SK-N-MC (cell line): ENCODE measurements at regions not wholly inside any gene's neighbourhood (a gene's known extent, or its start where the extent isn't known, plus 50 kb on each side); places are given as distances from the start of the nearest gene placed in this dataset.

ENCODE experiments used
- DNase-seq: peaks from one replicate; pipeline ENCODE4 v3.0.0-alpha.2; 2011; ENCODE audit warnings: low read depth, low spot score
- H3K27ac ChIP-seq: fragments of 200-600 bp; sonication (generic); 2 replicates; pipeline ENCODE4 v1.5.1; 2016; ENCODE audit warnings: mixed run types
- H3K36me3 ChIP-seq: fragments of 200-600 bp; sonication (generic); 2 replicates; pipeline ENCODE4 v1.6.1; 2017; ENCODE audit warnings: antibody characterized with exemption, low read length, mixed read lengths; ENCODE audit not compliant: insufficient read depth
- H3K4me3 ChIP-seq: fragments of 200-600 bp; sonication (generic); 2 replicates; pipeline ENCODE4 v1.5.1; 2016
- H3K9ac ChIP-seq: fragments of 200-600 bp; sonication (generic); 2 replicates; pipeline ENCODE4 v1.8.0; 2017; ENCODE audit warnings: mixed run types, mixed read lengths; ENCODE audit not compliant: insufficient read length
- H3K9me3 ChIP-seq: fragments of 200-600 bp; sonication (generic); 2 replicates; pipeline ENCODE4 v1.6.1; 2017; ENCODE audit warnings: low read depth, mild to moderate bottlenecking, antibody characterized with exemption, low read length, moderate library complexity, mixed read lengths
- EZH2 ChIP-seq: fragments of 200-600 bp; sonication (generic); IDR thresholded peaks from one replicate; pipeline ENCODE4 v1.6.1; 2017; ENCODE audit warnings: antibody characterized with exemption
- FOXP2 ChIP-seq: optimal IDR thresholded peaks from 2 replicates; pipeline ENCODE3; 2011; ENCODE audit warnings: mild to moderate bottlenecking, moderate library complexity; ENCODE audit not compliant: insufficient read depth; ENCODE audit errors: extremely low read length, control extremely low read depth
- POLR2AphosphoS5 ChIP-seq: IDR thresholded peaks from 2 replicates; pipeline ENCODE4 v1.6.1; 2012; ENCODE audit warnings: mild to moderate bottlenecking, low read depth, low read length, borderline replicate concordance

DNA sequence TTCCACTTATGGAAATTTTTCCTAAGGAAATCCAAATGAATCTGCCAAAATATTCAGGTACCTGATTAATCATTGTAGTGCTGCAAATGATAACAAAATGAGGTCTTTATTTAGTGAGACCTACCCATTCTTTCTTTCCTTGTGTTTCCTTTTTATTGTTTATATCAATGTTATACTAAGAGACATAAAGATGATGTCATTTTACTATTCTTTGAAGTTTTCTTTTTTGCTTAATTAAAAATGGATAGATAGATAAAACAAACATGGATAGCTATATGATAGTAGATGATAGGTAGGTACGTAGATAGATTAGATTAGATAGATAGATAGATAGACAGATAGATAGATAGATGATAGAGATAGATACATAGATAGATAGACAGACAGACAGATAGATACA lies 669.5 kb upstream of the TBX3 start:
- TF ChIP-seq POLR2AphosphoS5 (no peak), FOXP2 (no peak), EZH2 (no peak)
- no peaks in the 10 kb centered on the region for H3K36me3 ChIP-seq
- no peak overlapping the region for H3K27ac ChIP-seq
- H3K4me3 ChIP-seq: no peak overlapping the region
- H3K9ac ChIP-seq: no peak overlapping the region
- no peak for DNase-seq
- no peaks in the 10 kb centered on the region for H3K9me3 ChIP-seq

DNA sequence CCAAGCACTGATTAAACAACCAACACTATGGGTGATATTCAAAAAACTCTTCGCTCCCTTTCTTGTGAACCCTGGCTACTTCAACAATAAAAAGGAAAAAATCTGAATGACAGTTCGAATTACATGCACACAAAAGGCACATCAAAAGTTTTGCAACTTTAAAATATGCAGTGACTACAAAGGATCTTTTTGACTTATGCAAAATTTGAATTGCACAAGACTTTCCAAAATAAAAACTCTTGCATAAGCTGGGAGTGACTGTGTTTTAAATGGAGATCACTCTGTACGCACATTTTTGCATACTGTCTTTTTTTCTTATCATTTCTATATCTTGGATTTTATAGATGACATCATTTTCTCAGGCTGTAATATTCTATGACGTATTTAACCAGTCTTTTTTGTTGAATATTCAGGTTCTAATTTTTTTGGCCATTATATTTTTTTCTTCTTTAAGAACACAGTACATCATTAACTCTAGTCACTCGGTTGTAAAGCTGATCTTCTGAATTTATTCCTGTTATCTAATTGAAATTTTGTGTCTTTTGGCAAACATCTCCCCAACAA lies 667.6 kb upstream of the TBX3 start:
- Histone ChIP-seq H3K9ac (no peak overlapping the region), H3K36me3 (no peaks in the 10 kb centered on the region), H3K4me3 (no peak overlapping the region), H3K27ac (peak overlapping the region; percentile 67), H3K9me3 (no peaks in the 10 kb centered on the region)
- TF ChIP-seq FOXP2: no peak
- TF ChIP-seq POLR2AphosphoS5: no peak
- no peak for TF ChIP-seq EZH2
- no peak for DNase-seq

DNA sequence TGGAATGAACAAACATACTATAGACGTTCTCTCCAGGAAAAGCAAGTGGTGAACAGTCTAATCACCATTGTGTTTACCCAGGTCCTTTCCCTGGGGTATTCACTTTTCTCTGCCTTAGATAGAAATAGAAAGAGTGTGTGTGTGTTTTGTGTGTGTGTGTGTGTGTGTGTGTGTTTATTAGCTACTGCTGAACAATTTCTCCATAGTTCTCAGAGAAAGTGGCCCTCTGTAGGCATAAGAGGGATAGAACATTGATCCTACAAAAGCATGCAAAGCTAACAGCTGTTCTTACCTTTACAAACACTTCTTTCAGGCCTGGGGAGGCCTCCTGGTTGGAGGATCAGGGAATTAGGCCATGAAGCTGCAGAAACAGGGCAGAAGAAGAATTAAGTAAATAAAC lies 665.7 kb upstream of the TBX3 start:
- no peak overlapping the region for H3K4me3 ChIP-seq
- no peaks in the 10 kb centered on the region for H3K36me3 ChIP-seq
- H3K27ac ChIP-seq: no peak overlapping the region
- H3K9me3 ChIP-seq: no peaks in the 10 kb centered on the region
- H3K9ac ChIP-seq: no peak overlapping the region
- no peak for DNase-seq
- TF ChIP-seq FOXP2: no peak
- TF ChIP-seq POLR2AphosphoS5: no peak
- no peak for TF ChIP-seq EZH2

DNA sequence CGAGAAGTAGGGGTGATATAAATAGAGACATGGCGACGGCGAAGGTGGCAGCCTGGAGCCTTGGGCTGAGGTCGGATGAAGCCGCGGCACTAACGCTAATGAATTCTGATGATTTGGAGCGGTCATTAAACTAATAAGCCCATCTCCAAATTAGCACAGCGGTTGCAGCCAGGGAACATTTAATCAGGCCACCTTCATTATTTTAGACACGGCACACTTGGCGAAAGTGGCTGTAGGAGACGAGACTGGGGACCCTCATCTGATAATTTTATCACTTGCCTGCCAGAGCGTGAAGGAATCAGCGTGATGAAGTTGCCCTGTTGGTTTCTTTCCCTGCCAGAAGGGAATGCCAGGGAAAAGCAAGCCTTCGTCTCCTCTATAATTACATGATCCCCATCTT lies 664.3 kb upstream of the TBX3 start:
- no peak overlapping the region for H3K4me3 ChIP-seq
- H3K9ac ChIP-seq: no peak overlapping the region
- no peak overlapping the region for H3K27ac ChIP-seq
- no peaks in the 10 kb centered on the region for H3K36me3 ChIP-seq
- TF ChIP-seq FOXP2 (no peak), POLR2AphosphoS5 (no peak), EZH2 (no peak)
- H3K9me3 ChIP-seq: no peaks in the 10 kb centered on the region
- DNase-seq: no peak

DNA sequence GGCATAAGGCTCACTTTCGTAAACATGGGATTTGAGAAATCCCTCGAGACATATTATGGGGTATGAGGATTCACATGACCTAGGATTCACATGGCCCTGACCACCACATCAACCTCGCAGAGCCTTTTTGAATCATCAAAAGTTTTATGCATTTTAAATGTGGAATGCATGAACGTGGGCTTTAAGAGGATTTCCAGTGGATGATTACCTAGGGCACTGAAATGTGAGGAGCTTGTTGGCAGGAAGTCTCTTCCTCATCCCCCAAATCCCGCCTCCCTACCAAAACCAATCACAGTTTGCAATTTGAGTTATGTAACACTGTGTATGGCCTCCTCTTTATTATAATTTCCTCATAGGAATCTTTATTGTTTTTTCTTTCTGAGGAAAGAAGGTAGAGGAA lies 659.6 kb upstream of the TBX3 start:
- Histone ChIP-seq H3K4me3 (no peak overlapping the region), H3K9ac (no peak overlapping the region), H3K9me3 (no peaks in the 10 kb centered on the region), H3K27ac (no peak overlapping the region), H3K36me3 (no peaks in the 10 kb centered on the region)
- no peak for TF ChIP-seq FOXP2
- no peak for TF ChIP-seq POLR2AphosphoS5
- TF ChIP-seq EZH2: no peak
- DNase-seq: no peak

DNA sequence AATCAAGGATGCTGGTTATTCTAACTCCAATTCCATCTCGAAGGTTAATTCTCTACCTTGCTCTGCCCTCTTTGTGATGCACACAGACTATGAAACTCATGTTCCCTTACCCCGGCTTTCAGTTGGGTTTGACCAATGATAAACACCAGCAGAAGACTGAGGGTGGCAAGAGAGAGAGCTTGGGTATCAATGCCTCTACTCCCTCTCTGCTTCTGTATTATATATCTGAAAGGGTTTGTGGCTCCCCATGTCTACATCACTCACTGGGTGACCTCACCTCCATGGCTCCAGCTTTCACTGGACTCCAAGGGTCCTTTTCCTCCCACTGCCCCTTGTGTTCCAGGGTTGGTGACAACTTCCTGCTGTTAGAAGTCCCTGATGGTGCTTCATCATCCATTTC lies 659.0 kb upstream of the TBX3 start:
- no peak for DNase-seq
- Histone ChIP-seq H3K9ac (no peak overlapping the region), H3K36me3 (no peaks in the 10 kb centered on the region), H3K4me3 (no peak overlapping the region), H3K27ac (no peak overlapping the region), H3K9me3 (no peaks in the 10 kb centered on the region)
- TF ChIP-seq FOXP2 (no peak), POLR2AphosphoS5 (no peak), EZH2 (no peak)

DNA sequence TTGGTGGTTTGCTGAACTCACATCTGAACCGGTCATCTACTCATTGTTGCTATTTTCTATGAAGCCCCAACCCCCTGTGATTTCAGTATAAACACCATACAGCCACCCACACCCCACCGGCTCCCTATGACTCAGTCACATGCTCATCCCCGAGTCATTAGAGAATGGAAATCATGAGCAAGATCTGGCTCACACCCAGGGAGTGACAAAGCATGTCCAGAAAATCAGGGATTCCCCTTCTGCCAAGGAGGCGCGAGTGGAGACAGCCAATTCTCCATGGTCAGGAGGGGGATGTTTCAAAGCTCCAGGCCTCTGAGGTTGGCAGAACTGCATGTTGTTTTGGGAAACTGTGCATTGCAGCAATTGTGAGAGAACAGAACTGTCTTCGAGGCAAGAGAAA lies 657.5 kb upstream of the TBX3 start:
- TF ChIP-seq POLR2AphosphoS5 (no peak), EZH2 (no peak), FOXP2 (no peak)
- no peaks in the 10 kb centered on the region for H3K9me3 ChIP-seq
- no peak overlapping the region for H3K9ac ChIP-seq
- H3K27ac ChIP-seq: no peak overlapping the region
- H3K36me3 ChIP-seq: no peaks in the 10 kb centered on the region
- no peak for DNase-seq
- no peak overlapping the region for H3K4me3 ChIP-seq

DNA sequence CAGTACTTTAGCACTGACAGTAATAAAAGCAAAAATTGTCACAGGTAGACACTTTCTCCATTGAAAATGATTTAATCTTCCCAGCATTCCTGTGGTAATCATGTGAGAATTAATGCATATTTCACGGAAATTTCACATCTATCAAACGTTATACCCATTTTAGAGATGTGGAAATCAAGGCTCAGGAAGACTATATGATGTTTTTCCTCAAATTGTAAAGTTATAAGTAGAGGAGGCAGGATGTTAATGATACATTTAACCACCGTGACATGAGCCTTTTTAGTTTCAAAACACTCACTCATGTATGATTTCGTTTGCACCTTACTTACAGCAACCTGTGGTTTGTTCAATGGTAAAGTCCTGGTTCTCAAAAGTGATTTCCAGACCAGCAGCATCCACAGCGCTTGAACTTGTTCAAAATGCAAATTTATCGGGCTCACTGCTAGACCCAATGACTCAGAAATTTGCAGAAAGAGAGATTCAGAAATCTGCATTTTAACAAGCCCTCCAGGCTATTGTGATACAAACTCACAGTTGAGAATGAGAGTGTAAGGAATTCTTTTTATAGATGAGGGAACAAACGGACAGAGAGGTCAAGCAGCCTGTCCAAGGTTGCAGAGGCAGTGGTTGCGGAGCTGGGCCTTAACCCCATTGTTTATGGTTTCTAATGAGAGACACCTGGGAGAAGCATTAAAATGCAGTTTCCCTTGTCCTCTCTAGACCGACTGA lies 654.8 kb upstream of the TBX3 start:
- Histone ChIP-seq H3K9me3 (no peaks in the 10 kb centered on the region), H3K27ac (0 out of 2 replicates have a peak overlapping the region, but pooled peaks have one; percentile 51), H3K4me3 (no peak overlapping the region), H3K36me3 (no peaks in the 10 kb centered on the region), H3K9ac (no peak overlapping the region)
- no peak for DNase-seq
- no peak for TF ChIP-seq POLR2AphosphoS5
- TF ChIP-seq FOXP2: no peak
- TF ChIP-seq EZH2: no peak
